WERI-Rb-1 (cell line): ENCODE measurements at regions not wholly inside any gene's neighbourhood (a gene's known extent, or its start where the extent isn't known, plus 50 kb on each side); places are given as distances from the start of the nearest gene placed in this dataset.

Experiments
- DNase-seq: peaks from one replicate; pipeline ENCODE4 v3.0.0-alpha.2; 2020
- H3K27ac ChIP-seq: fragments of 250-450 bp; sonication (Bioruptor Pico); 2 replicates; pipeline ENCODE4 v1.5.1; 2020; ENCODE audit warnings: mild to moderate bottlenecking, moderate library complexity
- H3K27me3 ChIP-seq: fragments of 250-450 bp; sonication (Bioruptor Pico); 2 replicates; pipeline ENCODE4 v1.5.1; 2021; ENCODE audit warnings: mild to moderate bottlenecking, low read depth, moderate library complexity; ENCODE audit not compliant: insufficient read depth, severe bottlenecking
- H3K36me3 ChIP-seq: fragments of 250-450 bp; sonication (Bioruptor Pico); 2 replicates; pipeline ENCODE4 v1.5.1; 2020; ENCODE audit warnings: mild to moderate bottlenecking, moderate library complexity
- H3K4me3 ChIP-seq: 2 replicates; pipeline ENCODE4 v1.5.1; 2011; ENCODE audit warnings: low read depth, mild to moderate bottlenecking, control low read depth, low read length
- H3K9me3 ChIP-seq: fragments of 250-450 bp; sonication (Bioruptor Pico); 2 replicates; pipeline ENCODE4 v1.5.1; 2021; ENCODE audit warnings: mild to moderate bottlenecking, moderate library complexity; ENCODE audit not compliant: severe bottlenecking
- TF ChIP-seq, protein P1 (sequence below): IDR thresholded peaks from 2 replicates; pipeline ENCODE4 v1.5.1; 2011; ENCODE audit warnings: low read depth, mild to moderate bottlenecking, control low read depth, inconsistent platforms, low read length

DNA sequence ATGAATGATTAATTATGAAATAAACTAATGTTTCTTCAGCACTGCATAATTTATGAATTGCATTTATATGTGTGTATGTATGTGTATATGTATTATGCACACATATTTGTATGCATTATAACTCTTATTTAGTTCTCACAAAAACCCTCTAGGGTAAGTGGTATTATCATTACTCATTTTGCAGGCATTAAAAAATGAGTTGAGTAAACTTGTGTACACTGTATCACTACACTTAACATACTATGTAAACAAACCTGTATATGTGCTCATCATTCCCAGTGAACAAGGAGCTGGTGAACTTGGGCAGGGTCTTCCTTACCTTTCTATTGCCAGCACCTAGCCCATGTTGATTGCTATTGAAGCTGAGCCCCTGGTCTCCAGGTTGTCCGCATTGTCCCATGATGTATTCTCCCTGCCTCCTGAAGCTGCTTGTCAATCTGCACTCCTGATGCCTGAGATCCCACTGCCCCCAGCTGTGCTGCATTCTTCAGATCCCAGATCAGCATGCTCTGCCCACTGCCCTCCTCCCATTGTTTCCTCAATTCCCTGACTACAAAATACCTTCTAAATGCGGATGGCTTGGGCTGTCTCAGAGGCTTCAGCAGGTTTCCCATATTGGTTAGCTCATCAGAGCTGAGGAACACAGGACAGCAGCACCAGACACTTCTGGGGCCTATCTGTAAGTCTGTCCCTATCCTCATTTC is 267.9 kb upstream of the SESN3 start:
- no peak overlapping the region for H3K4me3 ChIP-seq
- H3K36me3 ChIP-seq, result no peaks in the 10 kb centered on the region
- no peaks in the 10 kb centered on the region for H3K27me3 ChIP-seq
- TF ChIP-seq, protein P1, sequence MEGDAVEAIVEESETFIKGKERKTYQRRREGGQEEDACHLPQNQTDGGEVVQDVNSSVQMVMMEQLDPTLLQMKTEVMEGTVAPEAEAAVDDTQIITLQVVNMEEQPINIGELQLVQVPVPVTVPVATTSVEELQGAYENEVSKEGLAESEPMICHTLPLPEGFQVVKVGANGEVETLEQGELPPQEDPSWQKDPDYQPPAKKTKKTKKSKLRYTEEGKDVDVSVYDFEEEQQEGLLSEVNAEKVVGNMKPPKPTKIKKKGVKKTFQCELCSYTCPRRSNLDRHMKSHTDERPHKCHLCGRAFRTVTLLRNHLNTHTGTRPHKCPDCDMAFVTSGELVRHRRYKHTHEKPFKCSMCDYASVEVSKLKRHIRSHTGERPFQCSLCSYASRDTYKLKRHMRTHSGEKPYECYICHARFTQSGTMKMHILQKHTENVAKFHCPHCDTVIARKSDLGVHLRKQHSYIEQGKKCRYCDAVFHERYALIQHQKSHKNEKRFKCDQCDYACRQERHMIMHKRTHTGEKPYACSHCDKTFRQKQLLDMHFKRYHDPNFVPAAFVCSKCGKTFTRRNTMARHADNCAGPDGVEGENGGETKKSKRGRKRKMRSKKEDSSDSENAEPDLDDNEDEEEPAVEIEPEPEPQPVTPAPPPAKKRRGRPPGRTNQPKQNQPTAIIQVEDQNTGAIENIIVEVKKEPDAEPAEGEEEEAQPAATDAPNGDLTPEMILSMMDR, result no peak
- H3K27ac ChIP-seq, result no peak overlapping the region
- DNase-seq, result no peak
- H3K9me3 ChIP-seq, result no peaks in the 10 kb centered on the region

DNA sequence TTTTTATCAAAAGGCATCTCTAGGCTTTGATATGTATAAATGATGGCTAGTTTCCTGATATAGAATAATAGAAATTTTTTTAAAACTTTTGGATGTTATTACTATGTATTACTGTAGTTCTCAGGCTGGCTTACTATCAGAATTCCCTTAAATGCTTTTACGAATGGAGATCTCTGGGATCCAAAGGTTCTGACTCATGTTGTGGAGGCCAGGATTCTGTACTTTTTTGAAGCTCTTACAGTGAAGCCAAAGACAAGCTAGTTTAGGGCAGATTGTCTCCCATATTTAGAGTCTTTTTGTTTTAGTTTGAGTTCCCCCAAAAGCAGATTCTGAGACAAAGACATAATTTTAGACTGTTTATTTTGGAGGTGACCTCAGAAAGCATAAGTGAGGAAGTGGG is 265.9 kb upstream of the SESN3 start:
- TF ChIP-seq, protein P1, result no peak
- no peak for DNase-seq
- Histone ChIP-seq H3K27ac (no peak overlapping the region), H3K4me3 (no peak overlapping the region), H3K36me3 (no peaks in the 10 kb centered on the region), H3K27me3 (no peaks in the 10 kb centered on the region), H3K9me3 (no peaks in the 10 kb centered on the region)

DNA sequence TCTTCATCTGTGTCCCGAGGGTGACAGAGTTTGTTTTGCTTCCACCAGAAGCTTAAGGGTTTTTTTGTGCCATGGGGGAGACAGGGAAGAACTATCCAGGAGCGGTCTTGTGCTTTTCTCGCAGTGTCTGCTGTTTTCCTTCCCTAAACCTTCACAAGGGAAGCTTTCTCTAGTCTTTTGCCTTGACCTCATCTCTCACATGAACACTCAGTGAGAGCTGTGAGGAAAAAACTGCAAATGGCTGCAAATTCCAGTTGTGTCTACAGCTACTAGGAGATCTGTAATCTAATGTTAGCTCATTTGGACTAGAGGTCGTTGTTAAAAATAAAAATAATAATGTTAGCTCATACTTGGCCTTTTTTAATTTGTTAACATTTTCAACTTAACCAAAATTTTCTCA is 264.7 kb upstream of the SESN3 start:
- Histone ChIP-seq H3K36me3 (no peaks in the 10 kb centered on the region), H3K27ac (no peak overlapping the region), H3K4me3 (no peak overlapping the region), H3K9me3 (no peaks in the 10 kb centered on the region), H3K27me3 (no peaks in the 10 kb centered on the region)
- TF ChIP-seq, protein P1, result no peak
- no peak for DNase-seq

DNA sequence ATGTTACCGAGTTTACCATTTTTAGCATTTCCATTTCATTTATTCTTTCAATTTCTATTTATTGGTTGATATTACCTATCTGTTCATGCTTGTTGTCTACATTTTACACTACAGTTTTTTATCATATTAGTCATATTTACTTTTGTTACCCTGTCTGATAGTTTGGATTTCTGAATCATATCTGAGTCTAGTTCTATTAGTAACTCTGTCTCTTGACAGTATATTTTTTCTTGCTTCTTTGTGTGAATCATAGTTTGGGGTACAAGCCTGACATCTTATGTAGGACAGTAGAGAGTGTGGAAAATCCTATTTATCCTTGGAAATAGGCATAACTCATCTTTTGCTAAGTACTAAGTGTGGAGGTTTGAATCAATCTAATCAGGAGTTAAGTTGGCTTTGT is 263.9 kb upstream of the SESN3 start:
- H3K27ac ChIP-seq, result no peak overlapping the region
- TF ChIP-seq, protein P1, result no peak
- H3K27me3 ChIP-seq, result no peaks in the 10 kb centered on the region
- H3K36me3 ChIP-seq, result no peaks in the 10 kb centered on the region
- no peaks in the 10 kb centered on the region for H3K9me3 ChIP-seq
- no peak for DNase-seq
- H3K4me3 ChIP-seq, result no peak overlapping the region

DNA sequence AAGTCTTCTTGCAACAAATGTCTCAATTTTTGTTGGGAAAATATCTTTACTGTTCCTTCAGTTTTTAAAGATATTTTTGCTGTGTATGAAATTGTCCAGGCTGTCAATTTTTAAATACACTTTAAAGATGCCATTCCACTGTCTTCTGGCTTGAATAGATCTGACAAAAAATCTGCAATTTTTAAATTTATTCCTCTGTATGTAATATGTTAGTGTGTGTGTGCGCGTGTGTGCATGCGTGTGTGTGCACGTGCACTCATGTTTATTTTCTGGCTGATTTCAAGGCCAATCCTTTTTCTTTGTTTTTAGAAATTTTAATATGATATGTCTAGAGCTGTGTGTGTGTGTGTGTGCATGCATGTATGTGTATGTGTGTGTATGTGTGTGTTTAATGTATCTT is 263.2 kb upstream of the SESN3 start:
- Histone ChIP-seq H3K27me3 (no peaks in the 10 kb centered on the region), H3K9me3 (no peaks in the 10 kb centered on the region), H3K4me3 (no peak overlapping the region), H3K27ac (no peak overlapping the region), H3K36me3 (no peaks in the 10 kb centered on the region)
- TF ChIP-seq, protein P1, result no peak
- no peak for DNase-seq

DNA sequence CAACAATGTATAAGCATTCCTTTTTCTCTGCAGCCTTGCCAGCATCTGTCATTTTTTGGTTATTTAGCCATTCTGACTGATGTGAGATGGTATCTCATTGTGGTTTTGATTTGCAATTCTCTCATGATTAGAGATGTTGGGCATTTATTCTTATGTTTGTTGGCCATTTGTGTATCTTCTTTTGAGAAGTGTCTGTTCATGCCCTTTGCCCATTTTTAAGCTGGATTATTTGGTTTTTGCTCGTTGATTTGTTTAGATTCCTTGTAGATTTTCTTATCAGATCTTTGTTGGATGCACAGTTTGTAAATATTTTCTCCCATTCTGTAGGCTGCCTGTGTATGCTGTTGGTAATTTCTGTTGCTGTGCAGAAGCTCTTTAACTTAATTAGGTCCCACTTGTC is 259.6 kb upstream of the SESN3 start:
- TF ChIP-seq, protein P1, result no peak
- Histone ChIP-seq H3K4me3 (no peak overlapping the region), H3K27ac (no peak overlapping the region)

More for the DNA sequence above, 259.6 kb upstream of the SESN3 start:
- Histone ChIP-seq H3K36me3 (no peaks in the 10 kb centered on the region), H3K27me3 (no peaks in the 10 kb centered on the region), H3K9me3 (no peaks in the 10 kb centered on the region)
- no peak for DNase-seq
